ENCODE measurements at regions not wholly inside any gene's neighbourhood (a gene's known extent, or its start where the extent isn't known, plus 50 kb on each side); places are given as distances from the start of the nearest gene placed in this dataset.

DNA sequence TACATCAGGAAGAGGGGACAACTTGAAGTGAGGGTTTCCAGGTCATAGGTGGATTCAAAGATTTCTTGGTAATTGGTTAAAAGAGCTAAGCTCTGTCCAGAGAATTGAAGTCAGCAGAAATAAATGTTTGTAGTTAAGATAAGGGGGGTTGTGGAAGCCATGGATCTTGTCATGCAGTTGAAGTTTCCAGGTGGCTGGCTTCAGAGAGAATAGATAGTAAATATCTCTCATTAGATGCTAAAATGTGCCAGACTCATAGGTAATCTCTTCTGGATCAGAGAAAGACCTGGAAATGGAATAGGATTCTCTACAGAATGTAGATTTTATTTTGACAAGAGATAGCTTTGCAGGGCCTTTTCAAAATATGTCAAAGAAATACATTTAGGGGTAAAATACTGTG is 491.7 kb downstream of the PRR16 start:
- TF ChIP-seq TAF1 (IDR thresholded peaks at IDR 0.05; ENCODE audit: borderline replicate concordance, low read depth, low read length) (no peak), MAX (IDR thresholded peaks at IDR 0.05; ENCODE audit: low read depth) (no peak), RFX5 (IDR thresholded peaks at IDR 0.05; ENCODE audit: low read length) (no peak), FOXM1 (IDR thresholded peaks at IDR 0.05; ENCODE audit: low read depth) (no peak), EZH2phosphoT487 (IDR thresholded peaks at IDR 0.05; ENCODE audit: borderline replicate concordance, low read depth) (no peak), CHD2 (IDR thresholded peaks at IDR 0.05; ENCODE audit: low read length, partially characterized antibody) (no peak), JUND (IDR thresholded peaks at IDR 0.05) (no peak), GATA2 (CRISPR knock-in tag; IDR thresholded peaks at IDR 0.05) (no peak), USF2 (IDR thresholded peaks at IDR 0.05; ENCODE audit: borderline replicate concordance, low read depth, low read length) (no peak), TCF12 (IDR thresholded peaks at IDR 0.05) (no peak), EP300 (IDR thresholded peaks at IDR 0.05; ENCODE audit: borderline replicate concordance in 1 of 2, low read depth in 1 of 2, low read length in 1 of 2) (peak in 1 of 2 experiments; percentile 55; a peak in 1 of 4 replicates), MXI1 (IDR thresholded peaks at IDR 0.05; ENCODE audit: low read depth, low read length) (no peak)
- TF ChIP-seq, protein P1, sequence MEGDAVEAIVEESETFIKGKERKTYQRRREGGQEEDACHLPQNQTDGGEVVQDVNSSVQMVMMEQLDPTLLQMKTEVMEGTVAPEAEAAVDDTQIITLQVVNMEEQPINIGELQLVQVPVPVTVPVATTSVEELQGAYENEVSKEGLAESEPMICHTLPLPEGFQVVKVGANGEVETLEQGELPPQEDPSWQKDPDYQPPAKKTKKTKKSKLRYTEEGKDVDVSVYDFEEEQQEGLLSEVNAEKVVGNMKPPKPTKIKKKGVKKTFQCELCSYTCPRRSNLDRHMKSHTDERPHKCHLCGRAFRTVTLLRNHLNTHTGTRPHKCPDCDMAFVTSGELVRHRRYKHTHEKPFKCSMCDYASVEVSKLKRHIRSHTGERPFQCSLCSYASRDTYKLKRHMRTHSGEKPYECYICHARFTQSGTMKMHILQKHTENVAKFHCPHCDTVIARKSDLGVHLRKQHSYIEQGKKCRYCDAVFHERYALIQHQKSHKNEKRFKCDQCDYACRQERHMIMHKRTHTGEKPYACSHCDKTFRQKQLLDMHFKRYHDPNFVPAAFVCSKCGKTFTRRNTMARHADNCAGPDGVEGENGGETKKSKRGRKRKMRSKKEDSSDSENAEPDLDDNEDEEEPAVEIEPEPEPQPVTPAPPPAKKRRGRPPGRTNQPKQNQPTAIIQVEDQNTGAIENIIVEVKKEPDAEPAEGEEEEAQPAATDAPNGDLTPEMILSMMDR (IDR thresholded peaks at IDR 0.05): no peak
- TF ChIP-seq, protein P2, sequence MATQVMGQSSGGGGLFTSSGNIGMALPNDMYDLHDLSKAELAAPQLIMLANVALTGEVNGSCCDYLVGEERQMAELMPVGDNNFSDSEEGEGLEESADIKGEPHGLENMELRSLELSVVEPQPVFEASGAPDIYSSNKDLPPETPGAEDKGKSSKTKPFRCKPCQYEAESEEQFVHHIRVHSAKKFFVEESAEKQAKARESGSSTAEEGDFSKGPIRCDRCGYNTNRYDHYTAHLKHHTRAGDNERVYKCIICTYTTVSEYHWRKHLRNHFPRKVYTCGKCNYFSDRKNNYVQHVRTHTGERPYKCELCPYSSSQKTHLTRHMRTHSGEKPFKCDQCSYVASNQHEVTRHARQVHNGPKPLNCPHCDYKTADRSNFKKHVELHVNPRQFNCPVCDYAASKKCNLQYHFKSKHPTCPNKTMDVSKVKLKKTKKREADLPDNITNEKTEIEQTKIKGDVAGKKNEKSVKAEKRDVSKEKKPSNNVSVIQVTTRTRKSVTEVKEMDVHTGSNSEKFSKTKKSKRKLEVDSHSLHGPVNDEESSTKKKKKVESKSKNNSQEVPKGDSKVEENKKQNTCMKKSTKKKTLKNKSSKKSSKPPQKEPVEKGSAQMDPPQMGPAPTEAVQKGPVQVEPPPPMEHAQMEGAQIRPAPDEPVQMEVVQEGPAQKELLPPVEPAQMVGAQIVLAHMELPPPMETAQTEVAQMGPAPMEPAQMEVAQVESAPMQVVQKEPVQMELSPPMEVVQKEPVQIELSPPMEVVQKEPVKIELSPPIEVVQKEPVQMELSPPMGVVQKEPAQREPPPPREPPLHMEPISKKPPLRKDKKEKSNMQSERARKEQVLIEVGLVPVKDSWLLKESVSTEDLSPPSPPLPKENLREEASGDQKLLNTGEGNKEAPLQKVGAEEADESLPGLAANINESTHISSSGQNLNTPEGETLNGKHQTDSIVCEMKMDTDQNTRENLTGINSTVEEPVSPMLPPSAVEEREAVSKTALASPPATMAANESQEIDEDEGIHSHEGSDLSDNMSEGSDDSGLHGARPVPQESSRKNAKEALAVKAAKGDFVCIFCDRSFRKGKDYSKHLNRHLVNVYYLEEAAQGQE (IDR thresholded peaks at IDR 0.05; ENCODE audit: low read depth, low read length): no peak

Measured in SK-N-SH (cell line).